OCI-LY1 (cell line): ENCODE measurements at regions not wholly inside any gene's neighbourhood (a gene's known extent, or its start where the extent isn't known, plus 50 kb on each side); places are given as distances from the start of the nearest gene placed in this dataset.

Experiments used
- EZH2 ChIP-seq: fragments of 200-600 bp; sonication (generic), shearing (Covaris generic); IDR thresholded peaks from 2 replicates; pipeline ENCODE4 v1.8.0; 2017; ENCODE audit warnings: borderline replicate concordance, mixed run types, mild to moderate bottlenecking, antibody characterized with exemption, low read length, moderate library complexity, mixed read lengths
- TF ChIP-seq, protein P1 (sequence below): fragments of 200-600 bp; sonication (generic), shearing (Covaris generic); IDR thresholded peaks from 2 replicates; pipeline ENCODE4 v1.5.1; 2017; ENCODE audit warnings: mild to moderate bottlenecking, antibody characterized with exemption, low read length, moderate library complexity, mixed read lengths

DNA sequence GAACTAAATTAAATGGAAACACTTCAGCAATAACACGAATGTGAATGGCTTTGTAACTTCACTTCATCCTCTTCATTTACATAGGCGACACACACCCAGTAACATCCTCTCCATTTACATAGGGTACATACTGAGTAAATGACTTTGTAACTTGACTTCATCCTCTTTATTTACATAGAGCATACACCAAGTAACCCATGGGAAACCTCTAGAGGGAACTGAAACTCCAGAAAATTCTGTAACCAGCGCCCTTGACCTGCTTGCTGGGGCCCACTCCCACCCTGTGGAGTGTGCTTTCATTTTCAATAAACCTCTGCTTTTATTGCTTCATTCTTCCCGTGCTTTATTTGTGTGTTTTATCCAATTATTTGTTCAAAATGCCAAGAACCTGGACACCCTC lies 81.6 kb upstream of the OPRM1 start:
- TF ChIP-seq, protein P1, sequence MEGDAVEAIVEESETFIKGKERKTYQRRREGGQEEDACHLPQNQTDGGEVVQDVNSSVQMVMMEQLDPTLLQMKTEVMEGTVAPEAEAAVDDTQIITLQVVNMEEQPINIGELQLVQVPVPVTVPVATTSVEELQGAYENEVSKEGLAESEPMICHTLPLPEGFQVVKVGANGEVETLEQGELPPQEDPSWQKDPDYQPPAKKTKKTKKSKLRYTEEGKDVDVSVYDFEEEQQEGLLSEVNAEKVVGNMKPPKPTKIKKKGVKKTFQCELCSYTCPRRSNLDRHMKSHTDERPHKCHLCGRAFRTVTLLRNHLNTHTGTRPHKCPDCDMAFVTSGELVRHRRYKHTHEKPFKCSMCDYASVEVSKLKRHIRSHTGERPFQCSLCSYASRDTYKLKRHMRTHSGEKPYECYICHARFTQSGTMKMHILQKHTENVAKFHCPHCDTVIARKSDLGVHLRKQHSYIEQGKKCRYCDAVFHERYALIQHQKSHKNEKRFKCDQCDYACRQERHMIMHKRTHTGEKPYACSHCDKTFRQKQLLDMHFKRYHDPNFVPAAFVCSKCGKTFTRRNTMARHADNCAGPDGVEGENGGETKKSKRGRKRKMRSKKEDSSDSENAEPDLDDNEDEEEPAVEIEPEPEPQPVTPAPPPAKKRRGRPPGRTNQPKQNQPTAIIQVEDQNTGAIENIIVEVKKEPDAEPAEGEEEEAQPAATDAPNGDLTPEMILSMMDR = no peak
- TF ChIP-seq EZH2 = no peak
